BE2C (cell line): ENCODE measurements at regions not wholly inside any gene's neighbourhood (a gene's known extent, or its start where the extent isn't known, plus 50 kb on each side); places are given as distances from the start of the nearest gene placed in this dataset.
"Not testable (repeated sequence)": the region's sequence is repeated elsewhere in the genome, so short reads cannot be mapped to it uniquely, and the experiment has no call there.

Source experiments
- DNase-seq: peaks from one replicate; pipeline ENCODE4 v3.0.0-alpha.2; 2020
- H3K27me3 ChIP-seq: fragments of 250-450 bp; sonication (Bioruptor Pico); 2 replicates; pipeline ENCODE4 v1.5.1; 2020; ENCODE audit warnings: mild to moderate bottlenecking
- H3K36me3 ChIP-seq: fragments of 250-450 bp; sonication (Bioruptor Pico); 2 replicates; pipeline ENCODE4 v1.5.1; 2020; ENCODE audit warnings: mild to moderate bottlenecking
- H3K4me1 ChIP-seq: fragments of 250-450 bp; sonication (Bioruptor Pico); 2 replicates; pipeline ENCODE4 v1.5.1; 2020
- H3K4me3 ChIP-seq: 2 replicates; pipeline ENCODE4 v1.5.1; 2011; ENCODE audit warnings: low read depth, low read length
- H3K9me3 ChIP-seq: fragments of 250-450 bp; sonication (Bioruptor Pico); 2 replicates; pipeline ENCODE4 v1.5.1; 2020
- TF ChIP-seq, protein P1 (sequence below): IDR thresholded peaks from 2 replicates; pipeline ENCODE4 v1.5.1; 2012; ENCODE audit warnings: mild to moderate bottlenecking, low read depth, low read length

DNA sequence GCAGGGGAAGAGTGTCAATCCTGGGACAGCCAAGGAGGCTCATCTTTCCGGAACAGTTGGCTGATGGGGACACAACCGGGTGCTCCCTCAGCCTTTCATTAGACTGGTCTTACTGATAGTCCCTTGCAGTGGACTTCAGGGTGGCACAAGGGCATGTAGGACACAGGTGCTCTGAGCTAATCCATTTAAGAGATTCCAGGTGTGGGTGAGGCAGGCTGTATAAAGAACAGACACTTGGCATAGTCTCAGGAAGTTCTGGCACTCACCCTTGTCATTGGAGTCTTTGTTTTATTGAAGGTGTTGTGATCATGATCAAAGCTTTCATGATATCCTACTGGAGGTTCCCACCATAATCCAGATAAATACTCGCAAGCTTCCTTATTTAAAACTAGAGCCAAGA is 341.6 kb downstream of the EMP1 start:
- TF ChIP-seq, protein P1, sequence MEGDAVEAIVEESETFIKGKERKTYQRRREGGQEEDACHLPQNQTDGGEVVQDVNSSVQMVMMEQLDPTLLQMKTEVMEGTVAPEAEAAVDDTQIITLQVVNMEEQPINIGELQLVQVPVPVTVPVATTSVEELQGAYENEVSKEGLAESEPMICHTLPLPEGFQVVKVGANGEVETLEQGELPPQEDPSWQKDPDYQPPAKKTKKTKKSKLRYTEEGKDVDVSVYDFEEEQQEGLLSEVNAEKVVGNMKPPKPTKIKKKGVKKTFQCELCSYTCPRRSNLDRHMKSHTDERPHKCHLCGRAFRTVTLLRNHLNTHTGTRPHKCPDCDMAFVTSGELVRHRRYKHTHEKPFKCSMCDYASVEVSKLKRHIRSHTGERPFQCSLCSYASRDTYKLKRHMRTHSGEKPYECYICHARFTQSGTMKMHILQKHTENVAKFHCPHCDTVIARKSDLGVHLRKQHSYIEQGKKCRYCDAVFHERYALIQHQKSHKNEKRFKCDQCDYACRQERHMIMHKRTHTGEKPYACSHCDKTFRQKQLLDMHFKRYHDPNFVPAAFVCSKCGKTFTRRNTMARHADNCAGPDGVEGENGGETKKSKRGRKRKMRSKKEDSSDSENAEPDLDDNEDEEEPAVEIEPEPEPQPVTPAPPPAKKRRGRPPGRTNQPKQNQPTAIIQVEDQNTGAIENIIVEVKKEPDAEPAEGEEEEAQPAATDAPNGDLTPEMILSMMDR = no peak
- Histone ChIP-seq H3K4me1 (peaks cover 2% of the 10 kb centered on the region; the same call in 1 of the 2 replicates), H3K4me3 (no peak overlapping the region), H3K36me3 (no peaks in the 10 kb centered on the region), H3K9me3 (no peaks in the 10 kb centered on the region), H3K27me3 (peaks cover 16% of the 10 kb centered on the region)
- no peak for DNase-seq

DNA sequence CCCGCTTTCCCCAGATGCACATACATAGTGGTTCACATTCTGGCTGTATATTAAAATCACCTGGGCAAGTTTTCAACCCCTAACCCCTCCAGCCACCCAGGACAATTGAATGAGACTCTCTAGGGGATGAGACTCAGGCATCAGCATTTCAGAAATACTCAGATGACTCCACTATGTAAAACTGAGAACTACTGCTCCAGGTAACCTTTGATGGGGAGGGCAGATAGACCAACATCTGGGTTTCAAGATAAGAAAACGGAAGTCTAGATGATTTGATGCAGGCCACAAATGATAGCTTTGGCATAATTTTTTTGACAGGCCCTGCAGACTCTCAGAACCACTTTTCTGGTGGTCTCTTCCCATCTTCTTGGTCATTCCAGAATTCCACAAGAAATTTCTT is 341.1 kb downstream of the EMP1 start:
- Histone ChIP-seq H3K4me3 (no peak overlapping the region), H3K9me3 (no peaks in the 10 kb centered on the region), H3K36me3 (no peaks in the 10 kb centered on the region), H3K27me3 (peaks cover 11% of the 10 kb centered on the region), H3K4me1 (peaks cover 2% of the 10 kb centered on the region; the same call in 1 of the 2 replicates)
- DNase-seq = no peak
- TF ChIP-seq, protein P1 = no peak

- no peak for DNase-seq
- peaks cover 9% of the 10 kb centered on the region for H3K27me3 ChIP-seq
- no peaks in the 10 kb centered on the region for H3K36me3 ChIP-seq
- H3K4me1 ChIP-seq = peaks cover 2% of the 10 kb centered on the region; the same call in 1 of the 2 replicates
- TF ChIP-seq, protein P1 = no peak
- H3K9me3 ChIP-seq = no peaks in the 10 kb centered on the region
- H3K4me3 ChIP-seq = no peak overlapping the region
These were observed 339.8 kb downstream of the EMP1 start for GRCh38 chr12:13536219-13536910.

- Histone ChIP-seq H3K27me3 (peaks cover 11% of the 10 kb centered on the region), H3K9me3 (no peaks in the 10 kb centered on the region), H3K4me1 (peaks cover 2% of the 10 kb centered on the region; the same call in 1 of the 2 replicates), H3K4me3 (peak overlapping the region; percentile 23; the same call in 1 of the 2 replicates), H3K36me3 (no peaks in the 10 kb centered on the region)
- DNase-seq = peak; percentile 89
- TF ChIP-seq, protein P1 = peak; percentile 100
These were observed 338.3 kb downstream of the EMP1 start for GRCh38 chr12:13534645-13535398.

- H3K9me3 ChIP-seq = no peaks in the 10 kb centered on the region
- no peak overlapping the region for H3K4me3 ChIP-seq
- no peak for DNase-seq
- TF ChIP-seq, protein P1 = no peak
- H3K27me3 ChIP-seq = peaks cover 10% of the 10 kb centered on the region
- peaks cover 2% of the 10 kb centered on the region; the same call in 1 of the 2 replicates for H3K4me1 ChIP-seq
- no peaks in the 10 kb centered on the region for H3K36me3 ChIP-seq
These were observed 337.7 kb downstream of the EMP1 start for GRCh38 chr12:13534242-13534641.

- Histone ChIP-seq H3K4me3 (no peak overlapping the region), H3K9me3 (no peaks in the 10 kb centered on the region), H3K4me1 (no peaks in the 10 kb centered on the region), H3K27me3 (peaks cover 20% of the 10 kb centered on the region), H3K36me3 (no peaks in the 10 kb centered on the region)
- no peak for DNase-seq
- TF ChIP-seq, protein P1 = no peak
These were observed 334.4 kb downstream of the EMP1 start for GRCh38 chr12:13530966-13531365.

DNA sequence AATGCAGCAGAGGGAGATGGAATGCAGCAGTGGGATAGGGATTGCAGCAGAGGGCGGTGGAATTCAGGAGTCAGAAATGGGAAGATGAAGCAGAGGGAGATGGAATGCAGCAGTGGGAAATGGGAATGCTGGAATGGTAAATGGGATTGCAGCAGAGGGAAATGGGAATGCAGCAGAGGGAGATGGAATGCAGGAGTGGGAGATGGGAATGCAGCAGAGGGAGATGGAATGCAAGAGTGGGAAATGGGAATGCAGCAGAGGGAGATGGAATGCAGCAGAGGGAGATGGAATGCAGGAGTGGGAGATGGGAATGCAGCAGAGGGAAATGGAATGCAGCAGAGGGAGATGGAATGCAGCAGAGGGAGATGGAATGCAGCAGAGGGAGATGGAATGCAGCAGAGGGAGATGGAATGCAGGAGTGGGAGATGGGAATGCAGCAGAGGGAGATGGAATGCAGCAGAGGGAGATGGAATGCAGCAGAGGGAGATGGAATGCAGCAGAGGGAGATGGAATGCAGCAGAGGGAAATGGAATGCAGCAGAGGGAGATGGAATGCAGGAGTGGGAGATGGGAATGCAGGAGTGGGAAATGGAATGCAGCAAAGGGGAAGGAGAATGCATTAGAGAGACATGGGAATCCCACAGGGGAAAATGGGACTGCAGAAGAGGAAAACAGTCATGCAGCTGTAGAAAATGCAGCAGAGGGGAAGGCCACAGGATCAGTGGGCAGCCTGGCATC is 329.8 kb downstream of the EMP1 start:
- not testable (repeated sequence) for H3K36me3 ChIP-seq, H3K4me3 ChIP-seq, H3K4me1 ChIP-seq, DNase-seq, H3K9me3 ChIP-seq
- peaks cover 24% of the 10 kb centered on the region for H3K27me3 ChIP-seq
